Uterus (tissue), 3 donors: ENCODE measurements at regions not wholly inside any gene's neighbourhood (a gene's known extent, or its start where the extent isn't known, plus 50 kb on each side); places are given as distances from the start of the nearest gene placed in this dataset.

Source experiments
- DNase-seq, 2 donors: peaks; one replicate each; pipeline ENCODE4 v3.0.0-alpha.2; 2019 to 2020
- H3K27ac ChIP-seq, 2 donors: fragments of 200-600 bp; sonication (generic); 1 replicate in 1 of 2; 2 replicates in 1 of 2; pipeline ENCODE4 v1.5.1; 2016 to 2018
- H3K27me3 ChIP-seq, 2 donors: fragments of 200-600 bp; sonication (generic); one replicate each; pipeline ENCODE4 v1.5.1; 2018 to 2019; ENCODE audit warnings: control low read depth in 1 of 2
- H3K36me3 ChIP-seq, 2 donors: fragments of 200-600 bp; sonication (generic); one replicate each; pipeline ENCODE4 v1.5.1; 2019; ENCODE audit warnings: control low read depth in 1 of 2
- H3K4me1 ChIP-seq, 2 donors: fragments of 200-600 bp; sonication (generic); one replicate each; pipeline ENCODE4 v1.5.1; 2018 to 2019; ENCODE audit warnings: control low read depth in 1 of 2
- H3K4me3 ChIP-seq, 2 donors: fragments of 200-600 bp; sonication (generic); 1 replicate in 1 of 2; 2 replicates in 1 of 2; pipeline ENCODE4 v1.5.1; 2018 to 2019; ENCODE audit warnings: mild to moderate bottlenecking in 1 of 2
- H3K9me3 ChIP-seq, 2 donors: fragments of 200-600 bp; sonication (generic); one replicate each; pipeline ENCODE4 v1.5.1; 2019; ENCODE audit warnings: control low read depth in 1 of 2
- POLR2A ChIP-seq, 2 donors: fragments of 450-650 bp; IDR thresholded peaks; one replicate each; pipeline ENCODE4 v1.6.1; 2016; ENCODE audit warnings: antibody characterized with exemption in 2 of 2, mild to moderate bottlenecking in 1 of 2, moderate library complexity in 1 of 2
- intact Hi-C: fragments of 100-400 bp; cut with DNase I; formaldehyde crosslinking; loops from one replicate; pipeline ENCODE4 v1.15.1; 2023; ENCODE audit warnings: low total_unique reads
- TF ChIP-seq, protein P1 (sequence below), 4 experiments: fragments of 200-600 bp in 2 of 4; fragments of 450-650 bp in 2 of 4; sonication (generic) in 2 of 4; IDR thresholded peaks; one replicate each; pipeline ENCODE4 v1.5.1; 2016 to 2019; ENCODE audit warnings: antibody characterized with exemption in 4 of 4, mild to moderate bottlenecking in 2 of 4, moderate library complexity in 1 of 4
- donor health status: DM: yes; HTN: yes; CAD: no.

DNA sequence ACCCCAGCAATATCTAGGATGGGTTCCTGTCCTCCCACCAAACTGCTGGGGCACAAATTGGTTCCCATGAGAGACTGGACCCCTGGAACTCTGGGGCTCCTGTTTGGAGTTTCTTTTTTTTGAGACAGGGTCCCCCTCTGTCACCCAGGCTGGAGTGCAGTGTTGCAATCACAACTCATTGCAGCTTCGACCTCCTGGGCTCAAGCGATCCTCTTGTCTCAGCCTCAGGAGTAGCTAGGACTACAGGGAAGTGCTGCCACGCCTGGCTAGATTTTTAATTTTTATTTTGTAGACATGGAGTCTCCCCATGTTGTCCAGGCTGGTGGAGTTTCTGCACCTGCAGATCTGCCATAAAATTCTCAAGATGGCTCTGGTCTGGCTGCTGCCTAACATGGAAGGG lies 56.3 kb upstream of the BRD7 start:
- H3K36me3 ChIP-seq: no peaks in the 10 kb centered on the region
- intact Hi-C loops: no loop called here
- H3K27ac ChIP-seq: no peak overlapping the region
- H3K9me3 ChIP-seq: no peaks in the 10 kb centered on the region
- TF ChIP-seq POLR2A (IDR thresholded peaks at IDR 0.05): no peak
- TF ChIP-seq, protein P1, sequence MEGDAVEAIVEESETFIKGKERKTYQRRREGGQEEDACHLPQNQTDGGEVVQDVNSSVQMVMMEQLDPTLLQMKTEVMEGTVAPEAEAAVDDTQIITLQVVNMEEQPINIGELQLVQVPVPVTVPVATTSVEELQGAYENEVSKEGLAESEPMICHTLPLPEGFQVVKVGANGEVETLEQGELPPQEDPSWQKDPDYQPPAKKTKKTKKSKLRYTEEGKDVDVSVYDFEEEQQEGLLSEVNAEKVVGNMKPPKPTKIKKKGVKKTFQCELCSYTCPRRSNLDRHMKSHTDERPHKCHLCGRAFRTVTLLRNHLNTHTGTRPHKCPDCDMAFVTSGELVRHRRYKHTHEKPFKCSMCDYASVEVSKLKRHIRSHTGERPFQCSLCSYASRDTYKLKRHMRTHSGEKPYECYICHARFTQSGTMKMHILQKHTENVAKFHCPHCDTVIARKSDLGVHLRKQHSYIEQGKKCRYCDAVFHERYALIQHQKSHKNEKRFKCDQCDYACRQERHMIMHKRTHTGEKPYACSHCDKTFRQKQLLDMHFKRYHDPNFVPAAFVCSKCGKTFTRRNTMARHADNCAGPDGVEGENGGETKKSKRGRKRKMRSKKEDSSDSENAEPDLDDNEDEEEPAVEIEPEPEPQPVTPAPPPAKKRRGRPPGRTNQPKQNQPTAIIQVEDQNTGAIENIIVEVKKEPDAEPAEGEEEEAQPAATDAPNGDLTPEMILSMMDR (IDR thresholded peaks at IDR 0.05): no peak
- no peak overlapping the region for H3K4me3 ChIP-seq
- no peaks in the 10 kb centered on the region for H3K27me3 ChIP-seq
- H3K4me1 ChIP-seq: no peaks in the 10 kb centered on the region
- no peak for DNase-seq

DNA sequence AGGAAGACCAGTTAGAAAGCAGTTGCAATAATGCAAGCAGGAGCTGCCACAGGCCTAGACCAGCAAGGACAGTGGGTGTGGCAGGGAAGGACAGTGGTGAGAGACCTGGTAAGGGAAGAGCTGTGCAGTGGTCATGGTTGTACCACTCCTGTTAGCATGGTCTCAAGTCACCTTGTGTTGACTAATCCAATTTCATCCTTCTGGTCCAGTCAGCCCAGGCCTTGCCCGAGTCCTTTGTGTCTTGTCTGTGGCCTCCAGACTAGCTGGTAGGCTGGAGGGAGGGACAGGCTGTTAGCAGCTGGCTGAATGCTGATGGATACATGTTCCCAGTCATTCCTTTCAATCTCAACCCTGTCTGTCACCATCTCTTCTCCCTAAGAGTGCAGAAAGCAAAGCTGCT lies 54.1 kb upstream of the BRD7 start:
- intact Hi-C loops: no loop called here
- H3K36me3 ChIP-seq: no peaks in the 10 kb centered on the region
- no peak overlapping the region for H3K27ac ChIP-seq
- H3K27me3 ChIP-seq: no peaks in the 10 kb centered on the region
- H3K9me3 ChIP-seq: peaks cover 0 to 6% of the 10 kb centered on the region in 2 donors
- TF ChIP-seq, protein P1 (IDR thresholded peaks at IDR 0.05): no peak
- TF ChIP-seq POLR2A (IDR thresholded peaks at IDR 0.05): no peak
- DNase-seq: no peak
- H3K4me3 ChIP-seq: no peak overlapping the region
- no peaks in the 10 kb centered on the region for H3K4me1 ChIP-seq

DNA sequence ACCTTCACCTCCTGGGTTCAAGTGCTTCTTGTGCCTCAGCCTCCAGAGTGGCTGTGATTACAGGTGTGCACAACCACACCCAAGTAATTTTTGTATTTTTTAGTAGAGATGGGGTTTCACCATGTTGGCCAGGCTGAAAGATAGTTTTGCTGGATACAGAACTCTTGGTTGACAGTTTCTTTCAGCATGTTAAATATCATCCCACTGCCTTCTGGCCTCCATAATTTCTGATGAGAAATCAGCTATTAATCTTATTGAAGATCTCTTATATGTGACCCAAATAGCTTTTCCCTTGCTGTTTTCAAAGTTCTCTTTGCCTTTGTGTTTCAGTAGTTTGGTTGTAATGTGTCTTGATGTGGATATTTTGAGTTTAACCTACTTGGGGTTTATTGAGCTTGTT lies 50.3 kb upstream of the BRD7 start:
- no peaks in the 10 kb centered on the region for H3K36me3 ChIP-seq
- peaks cover 0 to 25% of the 10 kb centered on the region in 2 donors for H3K9me3 ChIP-seq
- intact Hi-C loops: no loop called here
- H3K4me1 ChIP-seq: no peaks in the 10 kb centered on the region
- DNase-seq: no peak
- no peak overlapping the region for H3K27ac ChIP-seq
- no peak overlapping the region for H3K4me3 ChIP-seq
- H3K27me3 ChIP-seq: no peaks in the 10 kb centered on the region
- TF ChIP-seq, protein P1 (IDR thresholded peaks at IDR 0.05): no peak
- no peak for TF ChIP-seq POLR2A (IDR thresholded peaks at IDR 0.05)
